ENCODE measurements at regions not wholly inside any gene's neighbourhood (a gene's known extent, or its start where the extent isn't known, plus 50 kb on each side); places are given as distances from the start of the nearest gene placed in this dataset.

GRCh38 chr13:38204556-38204955 is 145.1 kb upstream of the UFM1 start:
- Histone ChIP-seq H3K36me3 (no peaks in the 10 kb centered on the region), H3K4me1 (no peaks in the 10 kb centered on the region), H3K27me3 (no peaks in the 10 kb centered on the region), H3K27ac (no peak overlapping the region), H3K9me3 (no peaks in the 10 kb centered on the region), H3K4me3 (no peak overlapping the region)
- intact Hi-C loops (cut with DNase I; ENCODE audit: low total_unique reads), result no loop called here
- TF ChIP-seq EP300 (IDR thresholded peaks at IDR 0.05; ENCODE audit: low read depth), result no peak
- no peak for TF ChIP-seq CTCF (IDR thresholded peaks at IDR 0.05)
- TF ChIP-seq POLR2AphosphoS5 (IDR thresholded peaks at IDR 0.05), result no peak
- no peak for TF ChIP-seq POLR2A (IDR thresholded peaks at IDR 0.05)
- no peak for DNase-seq
- in situ Hi-C loops (cut with MboI; ENCODE audit: low pct_ligation_motif_present in 1 of 4, low pct_unique_long_range_greater_than_20kb in 1 of 4, low sequenced_read_pairs in 3 of 4), result no loop called here

- H3K27me3 ChIP-seq, result no peaks in the 10 kb centered on the region
- DNase-seq, result no peak
- H3K4me1 ChIP-seq, result no peaks in the 10 kb centered on the region
- no peak for TF ChIP-seq POLR2AphosphoS5 (IDR thresholded peaks at IDR 0.05)
- no peak for TF ChIP-seq CTCF (IDR thresholded peaks at IDR 0.05)
- no peak for TF ChIP-seq POLR2A (IDR thresholded peaks at IDR 0.05)
- TF ChIP-seq EP300 (IDR thresholded peaks at IDR 0.05; ENCODE audit: low read depth), result no peak
- in situ Hi-C loops (cut with MboI; ENCODE audit: low pct_ligation_motif_present in 1 of 4, low pct_unique_long_range_greater_than_20kb in 1 of 4, low sequenced_read_pairs in 3 of 4) (no loop called here), intact Hi-C loops (cut with DNase I; ENCODE audit: low total_unique reads) (no loop called here)
- 53 to 58% methylated on average over 2 to 4 of the region's 4 CpGs for WGBS, 2 donors (ENCODE audit: low coverage in 1 of 2)
- no peak overlapping the region for H3K27ac ChIP-seq
- no peaks in the 10 kb centered on the region for H3K36me3 ChIP-seq
- no peaks in the 10 kb centered on the region for H3K9me3 ChIP-seq
- no peak overlapping the region for H3K4me3 ChIP-seq
These were observed 146.9 kb upstream of the UFM1 start for GRCh38 chr13:38202740-38203139.

- H3K4me1 ChIP-seq, result no peaks in the 10 kb centered on the region
- in situ Hi-C loops (cut with MboI; ENCODE audit: low pct_ligation_motif_present in 1 of 4, low pct_unique_long_range_greater_than_20kb in 1 of 4, low sequenced_read_pairs in 3 of 4) (loop anchor here in 1 of 4 donors (25.0 kb wide), 1 partner anchor 104 kb away; no protein-coding TSS in a partner anchor), intact Hi-C loops (cut with DNase I; ENCODE audit: low total_unique reads) (no loop called here)
- H3K9me3 ChIP-seq, result no peaks in the 10 kb centered on the region
- TF ChIP-seq POLR2A (IDR thresholded peaks at IDR 0.05), result no peak
- DNase-seq, result no peak
- WGBS, 2 donors (ENCODE audit: low coverage in 1 of 2), result 87 to 89% methylated on average over 3 of the region's 3 CpGs
- no peak overlapping the region for H3K4me3 ChIP-seq
- no peaks in the 10 kb centered on the region for H3K36me3 ChIP-seq
- no peaks in the 10 kb centered on the region for H3K27me3 ChIP-seq
- H3K27ac ChIP-seq, result no peak overlapping the region
These were observed 158.6 kb upstream of the UFM1 start for GRCh38 chr13:38191016-38191415.

- H3K27ac ChIP-seq, result no peak overlapping the region
- 39 to 64% methylated on average over 1 of the region's 1 CpG for WGBS, 2 donors (ENCODE audit: low coverage in 1 of 2)
- intact Hi-C loops (cut with DNase I; ENCODE audit: low total_unique reads) (no loop called here), in situ Hi-C loops (cut with MboI; ENCODE audit: low pct_ligation_motif_present in 1 of 4, low pct_unique_long_range_greater_than_20kb in 1 of 4, low sequenced_read_pairs in 3 of 4) (loop anchor here in 1 of 4 donors (25.0 kb wide), 1 partner anchor 93 kb away; no protein-coding TSS in a partner anchor)
- H3K36me3 ChIP-seq, result no peaks in the 10 kb centered on the region
- H3K9me3 ChIP-seq, result no peaks in the 10 kb centered on the region
- H3K4me3 ChIP-seq, result no peak overlapping the region
- no peak for DNase-seq
- H3K4me1 ChIP-seq, result no peaks in the 10 kb centered on the region
- H3K27me3 ChIP-seq, result no peaks in the 10 kb centered on the region
- TF ChIP-seq POLR2AphosphoS5 (IDR thresholded peaks at IDR 0.05) (no peak), EP300 (IDR thresholded peaks at IDR 0.05; ENCODE audit: low read depth) (no peak), POLR2A (IDR thresholded peaks at IDR 0.05) (no peak), CTCF (IDR thresholded peaks at IDR 0.05) (no peak)
These were observed 169.0 kb upstream of the UFM1 start for GRCh38 chr13:38180670-38181069.

- Histone ChIP-seq H3K27ac (no peak overlapping the region), H3K27me3 (no peaks in the 10 kb centered on the region), H3K36me3 (no peaks in the 10 kb centered on the region), H3K9me3 (no peaks in the 10 kb centered on the region), H3K4me3 (no peak overlapping the region), H3K4me1 (no peaks in the 10 kb centered on the region)
- WGBS, 2 donors (ENCODE audit: low coverage in 1 of 2), result 88 to 100% methylated on average over 1 of the region's 1 CpG
- intact Hi-C loops (cut with DNase I; ENCODE audit: low total_unique reads), result no loop called here
- TF ChIP-seq POLR2AphosphoS5 (IDR thresholded peaks at IDR 0.05) (no peak), EP300 (IDR thresholded peaks at IDR 0.05; ENCODE audit: low read depth) (no peak), POLR2A (IDR thresholded peaks at IDR 0.05) (no peak), CTCF (IDR thresholded peaks at IDR 0.05) (no peak)
- in situ Hi-C loops (cut with MboI; ENCODE audit: low pct_ligation_motif_present in 1 of 4, low pct_unique_long_range_greater_than_20kb in 1 of 4, low sequenced_read_pairs in 3 of 4), result loop anchor here in 1 of 4 donors (25.0 kb wide), 1 partner anchor 93 kb away; no protein-coding TSS in a partner anchor
- no peak for DNase-seq
These were observed 169.5 kb upstream of the UFM1 start for GRCh38 chr13:38180126-38180525.

Data from transverse colon (tissue), 4 donors.